NCI-H2196 (cell line): ENCODE measurements at regions not wholly inside any gene's neighbourhood (a gene's known extent, or its start where the extent isn't known, plus 50 kb on each side); places are given as distances from the start of the nearest gene placed in this dataset.

Experiments
- DNase-seq: peaks from one replicate; lab custom pipeline; 2025; ENCODE audit not compliant: unreplicated experiment; lab: John Stamatoyannopoulos, UW

DNA sequence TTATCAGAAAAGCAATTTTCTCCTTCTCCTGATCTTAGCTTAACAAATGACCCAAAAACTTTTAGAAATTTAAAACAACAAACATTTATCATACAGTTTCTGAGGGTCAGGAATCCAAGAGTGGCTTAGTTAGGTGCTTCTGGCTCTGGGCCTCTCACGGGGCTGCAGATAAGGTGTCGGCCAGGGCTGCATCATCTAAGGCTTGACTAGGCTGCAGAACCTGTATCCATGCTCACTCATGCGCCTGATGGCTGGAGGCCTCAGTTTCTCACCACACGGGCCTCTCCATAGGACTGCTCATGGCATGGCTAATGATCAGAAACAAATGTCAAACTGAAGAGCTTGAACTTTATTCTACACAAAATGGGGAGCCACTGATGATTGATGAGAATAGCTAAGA, 210.0 kb downstream of the SEC61B start:
- DNase-seq, result no peak

DNA sequence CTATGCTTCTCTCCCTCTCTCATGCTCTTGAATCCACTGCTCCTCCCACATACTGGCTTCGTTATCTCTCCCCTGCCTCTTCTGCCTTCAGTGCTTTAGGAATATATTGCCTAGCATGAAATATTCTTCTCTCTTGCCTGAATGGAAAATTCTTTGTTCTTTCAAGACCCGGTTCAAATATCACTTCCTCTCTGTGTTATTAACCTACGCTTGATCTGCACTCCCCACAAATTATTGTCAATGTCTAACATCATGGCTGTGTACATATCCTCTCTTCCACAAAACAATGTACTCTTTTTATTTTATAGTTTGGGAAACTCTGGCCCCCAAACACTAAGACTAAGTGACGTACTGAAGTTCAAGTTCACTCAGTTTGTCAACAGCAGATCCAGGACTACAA, 211.0 kb downstream of the SEC61B start:
- DNase-seq, result no peak

GRCh38 chr9:99433555-99433954, 211.5 kb downstream of the SEC61B start:
- no peak for DNase-seq

GRCh38 chr9:99436616-99437015, 214.5 kb downstream of the SEC61B start:
- no peak for DNase-seq

- DNase-seq, result no peak
Observed at GRCh38 chr9:99437145-99437544, 215.1 kb downstream of the SEC61B start.

- DNase-seq, result no peak
Observed at GRCh38 chr9:99438596-99438995, 216.5 kb downstream of the SEC61B start.

DNA sequence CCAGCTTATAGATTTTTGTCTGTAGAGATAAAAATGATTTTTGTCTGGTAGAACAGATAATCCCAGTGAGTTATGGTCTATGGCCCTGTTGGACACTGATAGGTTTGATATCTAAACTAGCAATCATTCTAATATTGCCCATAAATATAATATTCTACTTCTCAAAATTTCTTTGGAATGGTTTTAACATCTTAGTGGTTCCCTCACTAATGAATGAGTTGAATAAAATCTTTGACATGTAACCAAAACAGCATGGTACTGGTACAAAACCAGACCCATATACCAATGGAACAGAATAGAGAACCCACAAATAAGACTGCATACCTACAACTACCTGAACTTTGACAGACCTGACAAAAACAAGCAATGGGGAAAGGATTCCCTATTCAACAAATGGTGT, 219.7 kb downstream of the SEC61B start:
- no peak for DNase-seq

GRCh38 chr9:99445371-99445891, 223.3 kb downstream of the SEC61B start:
- no peak for DNase-seq

- no peak for DNase-seq
Observed at GRCh38 chr9:99445920-99446319, 223.8 kb downstream of the SEC61B start.

DNA sequence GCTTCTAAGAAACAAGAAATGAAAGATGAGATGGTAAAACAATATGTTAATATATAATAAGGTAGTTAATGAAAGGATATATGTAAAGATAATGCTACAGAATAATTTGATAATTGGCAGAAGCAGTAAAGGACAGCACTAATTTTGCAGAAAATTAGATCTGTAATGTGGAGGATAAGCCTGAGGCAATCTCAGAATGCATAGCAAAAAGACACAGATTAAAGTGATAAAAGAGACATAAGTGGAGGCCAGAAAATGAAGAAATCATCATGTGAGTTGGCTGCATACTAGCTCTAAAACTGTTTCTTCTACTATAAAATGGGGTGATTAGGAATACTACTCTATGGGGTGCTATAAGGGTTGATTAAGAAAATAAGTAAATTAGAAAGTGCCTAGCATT, 225.9 kb downstream of the SEC61B start:
- DNase-seq, result no peak

DNA sequence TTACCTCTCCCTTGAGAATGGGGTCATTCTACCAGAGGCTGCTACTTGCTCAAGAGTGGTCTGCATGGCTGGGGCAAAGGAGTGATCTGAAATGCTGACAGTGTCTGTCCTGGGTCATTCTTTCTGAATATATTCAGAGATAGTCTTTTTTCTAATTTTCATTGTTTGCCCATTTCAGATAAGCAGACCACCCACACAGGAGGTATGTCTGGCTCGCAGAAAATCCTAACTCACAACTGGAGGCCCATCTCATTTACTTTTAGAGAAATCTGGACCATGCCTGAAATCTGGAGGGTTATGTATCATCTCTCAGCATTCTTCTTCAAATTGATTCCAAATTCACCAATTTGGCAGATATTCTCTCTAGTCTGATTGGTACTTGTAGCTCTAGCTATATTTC, 227.6 kb downstream of the SEC61B start:
- DNase-seq, result no peak

DNA sequence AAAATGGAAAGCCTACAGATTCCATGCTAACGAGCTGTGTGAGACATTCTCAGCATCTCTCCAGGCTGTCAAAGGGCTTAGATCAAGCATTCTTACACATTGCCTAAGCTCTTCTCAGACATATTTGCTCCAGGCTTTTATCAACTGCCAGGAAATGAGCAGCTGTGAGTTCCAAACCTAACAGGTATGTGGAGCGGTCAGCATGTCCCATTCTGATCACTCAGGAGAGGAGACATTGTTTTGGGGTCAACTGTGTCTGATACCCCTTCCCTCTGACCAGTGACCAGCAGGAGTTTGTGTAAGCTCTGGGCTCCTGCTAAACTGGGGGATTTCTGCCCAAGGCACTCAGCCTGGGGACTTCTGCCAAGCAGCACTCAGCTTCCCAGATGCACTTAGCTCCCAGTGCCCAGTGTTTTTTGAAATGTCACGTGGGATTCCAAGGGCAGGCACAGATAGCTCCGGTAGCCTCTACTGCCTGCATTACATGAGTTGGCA, 229.1 kb downstream of the SEC61B start:
- DNase-seq, result no peak

- DNase-seq, result no peak
Observed at GRCh38 chr9:99457406-99457805, 235.3 kb downstream of the SEC61B start.

- DNase-seq, result no peak
Observed at GRCh38 chr9:99457981-99458380, 235.9 kb downstream of the SEC61B start.

DNA sequence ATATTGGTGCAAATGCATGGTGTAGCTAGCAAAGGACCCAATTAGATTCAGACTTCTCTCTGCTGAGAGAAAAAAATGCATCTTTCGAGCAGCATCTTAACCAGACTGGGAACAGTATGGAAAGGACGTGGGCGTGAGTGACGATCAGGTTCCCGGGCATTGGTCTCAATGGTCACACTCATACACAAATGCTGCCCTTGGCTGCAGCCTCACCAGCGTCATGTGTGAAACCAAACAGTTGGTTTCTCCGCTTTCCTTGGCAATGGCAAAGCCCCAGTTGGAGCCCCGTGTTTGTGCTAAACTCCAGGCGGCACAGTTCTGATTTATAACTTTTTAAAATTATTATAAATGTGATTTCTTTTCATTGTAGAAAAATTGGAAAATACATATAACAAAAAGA, 237.8 kb downstream of the SEC61B start:
- no peak for DNase-seq

DNA sequence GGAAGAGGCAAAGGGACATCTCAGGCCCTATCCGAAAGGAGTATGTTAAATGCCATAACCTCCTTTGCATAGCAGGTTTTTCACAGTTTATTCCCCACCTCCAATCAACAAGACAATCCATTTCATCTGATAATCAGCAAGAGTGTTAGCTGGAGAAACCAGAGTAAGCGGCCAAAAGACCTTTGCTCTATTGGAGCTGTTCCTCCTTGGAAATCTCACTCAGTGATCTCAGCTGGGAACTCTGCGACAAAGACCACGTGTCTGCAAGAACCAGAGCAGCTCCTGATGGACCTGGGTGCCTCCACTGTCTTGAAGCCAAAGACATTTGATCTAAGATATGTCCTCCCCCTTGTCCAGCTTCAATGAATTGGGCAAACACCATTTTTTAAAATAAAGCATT, 241.0 kb downstream of the SEC61B start:
- DNase-seq, result no peak

GRCh38 chr9:99464568-99464967, 242.5 kb downstream of the SEC61B start:
- no peak for DNase-seq

DNA sequence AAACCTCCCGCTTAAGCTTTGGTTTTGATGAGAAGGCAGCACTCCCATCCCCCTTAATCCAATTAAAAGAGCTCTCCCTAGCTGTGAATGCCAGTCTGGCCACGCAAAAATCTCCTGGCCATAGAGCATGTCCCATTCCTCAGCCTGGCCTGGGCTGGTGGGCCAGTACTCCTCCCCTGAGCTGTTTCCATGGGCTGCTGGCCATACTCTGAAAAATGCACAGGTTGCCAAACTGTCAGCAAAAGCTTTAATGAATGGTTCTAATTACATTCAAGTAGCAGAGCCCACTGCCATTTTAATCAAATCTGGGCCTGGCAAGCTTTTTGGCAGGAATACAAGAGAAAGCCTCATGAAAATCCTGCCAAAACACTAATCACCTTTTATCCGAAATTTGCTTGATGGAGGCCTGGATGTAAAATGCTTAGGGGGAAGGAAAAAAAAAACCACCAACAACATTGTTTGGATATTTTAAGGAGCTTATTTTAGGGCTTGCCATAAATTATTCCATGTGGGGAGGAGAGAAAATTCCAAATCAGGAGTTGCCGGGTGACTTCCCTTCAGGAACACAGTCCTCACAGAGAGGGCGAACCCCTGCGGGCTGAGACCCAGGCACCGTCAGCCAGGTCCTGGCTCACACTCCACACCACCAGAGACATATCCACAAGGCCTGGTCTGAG, 243.3 kb downstream of the SEC61B start:
- DNase-seq, result no peak

DNA sequence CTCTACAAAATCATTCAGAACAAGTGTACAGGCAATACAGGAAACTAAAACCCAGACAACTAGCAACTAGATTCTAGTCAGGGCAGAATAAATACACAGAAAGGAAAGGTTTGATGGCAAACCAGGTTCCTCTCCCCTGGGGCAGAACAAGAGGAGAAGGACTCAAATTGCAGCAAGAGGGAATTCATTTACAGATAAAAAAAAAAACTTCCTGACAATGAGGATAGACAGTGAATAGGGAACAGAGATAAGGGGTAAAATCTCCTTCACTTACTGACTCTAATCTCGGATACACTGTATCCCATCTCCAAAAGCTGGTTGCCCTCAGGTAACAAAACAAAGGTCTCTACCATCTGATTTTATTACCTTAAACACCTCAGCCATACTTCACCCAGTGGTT, 244.0 kb downstream of the SEC61B start:
- no peak for DNase-seq

GRCh38 chr9:99466781-99467180, 244.7 kb downstream of the SEC61B start:
- DNase-seq, result no peak

DNA sequence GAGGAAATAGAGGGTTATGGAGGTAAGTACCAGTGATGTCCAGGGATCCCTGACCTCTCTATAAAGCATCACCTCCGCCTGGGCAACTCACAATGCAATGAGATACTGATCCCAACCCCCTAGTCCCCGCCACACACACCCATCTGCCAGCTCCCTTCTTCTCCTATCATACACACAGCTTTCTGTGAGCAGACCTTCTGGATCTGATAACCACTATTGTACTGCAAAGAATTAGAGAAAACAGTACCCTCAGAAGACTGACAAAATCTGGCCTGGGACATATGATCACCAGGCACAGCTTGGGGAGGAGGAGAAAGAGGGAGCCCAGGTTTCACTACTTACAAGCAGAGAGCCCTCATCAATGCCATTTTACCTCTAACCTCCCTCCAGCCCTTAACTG, 249.0 kb downstream of the SEC61B start:
- DNase-seq, result no peak

- no peak for DNase-seq
Observed at GRCh38 chr9:99472240-99472915, 250.3 kb downstream of the SEC61B start.

GRCh38 chr9:99472916-99473245, 250.8 kb downstream of the SEC61B start:
- no peak for DNase-seq
